Activated naive CD4-positive, alpha-beta T cell treated with anti-CD3 and anti-CD28 coated beads for 36 hours (primary cell): ENCODE measurements at regions not wholly inside any gene's neighbourhood (a gene's known extent, or its start where the extent isn't known, plus 50 kb on each side); places are given as distances from the start of the nearest gene placed in this dataset.
"Not testable (repeated sequence)": the region's sequence is repeated elsewhere in the genome, so short reads cannot be mapped to it uniquely, and the experiment has no call there.

ENCODE experiments used
- CTCF ChIA-PET: fragments of 350-600 bp; sonication (Branson Sonifier 250); formaldehyde crosslinking; loops from one replicate; lab custom pipeline; 2021; ENCODE audit warnings: antibody characterized with exemption; lab: Charles Lee
- DNase-seq: peaks from one replicate; pipeline ENCODE4 v3.0.0-alpha.2; 2020
- H3K27ac Mint-ChIP-seq: one replicate; pipeline ENCODE4 v1.8.0; 2021; ENCODE audit warnings: mild to moderate bottlenecking, mixed read lengths
- H3K27me3 Mint-ChIP-seq: one replicate; pipeline ENCODE4 v1.8.0; 2021; ENCODE audit warnings: low read depth, mixed read lengths
- H3K36me3 Mint-ChIP-seq: one replicate; pipeline ENCODE4 v1.8.0; 2021; ENCODE audit warnings: low read depth, mixed read lengths
- H3K4me1 Mint-ChIP-seq: one replicate; pipeline ENCODE4 v1.8.0; 2021; ENCODE audit warnings: low read depth, mixed read lengths
- H3K4me3 Mint-ChIP-seq: one replicate; pipeline ENCODE4 v1.8.0; 2021; ENCODE audit warnings: mild to moderate bottlenecking, moderate library complexity, mixed read lengths
- H3K9me3 Mint-ChIP-seq: one replicate; pipeline ENCODE4 v1.8.0; 2021; ENCODE audit warnings: mixed read lengths
- intact Hi-C: fragments of 100-400 bp; cut with micrococcal nuclease; formaldehyde crosslinking; loops from one replicate; pipeline ENCODE4 v1.15.1; 2023

- Mint-ChIP-seq H3K4me3 (no peak overlapping the region), H3K9me3 (no peaks in the 10 kb centered on the region), H3K27ac (no peak overlapping the region), H3K4me1 (no peaks in the 10 kb centered on the region), H3K27me3 (peaks cover 38% of the 10 kb centered on the region), H3K36me3 (no peaks in the 10 kb centered on the region)
- intact Hi-C loops: no loop called here
- no peak for DNase-seq
- CTCF ChIA-PET: no interaction called here
These were observed 130.1 kb upstream of the PRR20G start for GRCh38 chr3:127417709-127418559.

GRCh38 chr3:127413871-127414270 lies 126.0 kb upstream of the PRR20G start:
- CTCF ChIA-PET: no interaction called here
- no peaks in the 10 kb centered on the region for H3K36me3 Mint-ChIP-seq
- H3K9me3 Mint-ChIP-seq: no peaks in the 10 kb centered on the region
- H3K4me3 Mint-ChIP-seq: no peak overlapping the region
- no peak for DNase-seq
- intact Hi-C loops: no loop called here
- H3K4me1 Mint-ChIP-seq: no peaks in the 10 kb centered on the region
- no peak overlapping the region for H3K27ac Mint-ChIP-seq
- peaks cover 35% of the 10 kb centered on the region for H3K27me3 Mint-ChIP-seq

- Mint-ChIP-seq H3K9me3 (no peaks in the 10 kb centered on the region), H3K27ac (no peak overlapping the region), H3K36me3 (no peaks in the 10 kb centered on the region), H3K27me3 (peaks cover 35% of the 10 kb centered on the region), H3K4me1 (no peaks in the 10 kb centered on the region), H3K4me3 (no peak overlapping the region)
- CTCF ChIA-PET: no interaction called here
- intact Hi-C loops: no loop called here
- no peak for DNase-seq
These were observed 125.5 kb upstream of the PRR20G start for GRCh38 chr3:127413318-127413673.

GRCh38 chr3:127412578-127413317 lies 124.9 kb upstream of the PRR20G start:
- H3K4me1 Mint-ChIP-seq: no peaks in the 10 kb centered on the region
- no peaks in the 10 kb centered on the region for H3K36me3 Mint-ChIP-seq
- H3K9me3 Mint-ChIP-seq: no peaks in the 10 kb centered on the region
- H3K27ac Mint-ChIP-seq: no peak overlapping the region
- peaks cover 30% of the 10 kb centered on the region for H3K27me3 Mint-ChIP-seq
- intact Hi-C loops: no loop called here
- H3K4me3 Mint-ChIP-seq: no peak overlapping the region
- CTCF ChIA-PET: no interaction called here
- DNase-seq: no peak

- intact Hi-C loops, DNase-seq, H3K4me1 Mint-ChIP-seq, H3K36me3 Mint-ChIP-seq, H3K27ac Mint-ChIP-seq, H3K9me3 Mint-ChIP-seq, H3K4me3 Mint-ChIP-seq: not testable (repeated sequence)
- peaks cover 27% of the 10 kb centered on the region for H3K27me3 Mint-ChIP-seq
- CTCF ChIA-PET: interaction anchor here (0.6 kb wide), 1 partner anchor 92 kb away, joined by 5 read pairs; no protein-coding TSS in a partner anchor
These were observed 124.0 kb upstream of the PRR20G start for GRCh38 chr3:127411875-127412274.

- CTCF ChIA-PET: interaction anchor here (0.6 kb wide), 1 partner anchor 91 kb away, joined by 5 read pairs; no protein-coding TSS in a partner anchor
- Mint-ChIP-seq H3K36me3 (no peaks in the 10 kb centered on the region), H3K9me3 (no peaks in the 10 kb centered on the region), H3K27me3 (peaks cover 30% of the 10 kb centered on the region), H3K4me3 (no peak overlapping the region), H3K4me1 (no peaks in the 10 kb centered on the region), H3K27ac (no peak overlapping the region)
- intact Hi-C loops: no loop called here
- DNase-seq: no peak
These were observed 123.4 kb upstream of the PRR20G start for GRCh38 chr3:127411083-127411727.

- no peaks in the 10 kb centered on the region for H3K4me1 Mint-ChIP-seq
- H3K36me3 Mint-ChIP-seq: no peaks in the 10 kb centered on the region
- H3K9me3 Mint-ChIP-seq: no peaks in the 10 kb centered on the region
- DNase-seq: no peak
- no peak overlapping the region for H3K4me3 Mint-ChIP-seq
- peaks cover 31% of the 10 kb centered on the region for H3K27me3 Mint-ChIP-seq
- intact Hi-C loops: no loop called here
- CTCF ChIA-PET: interaction anchor here (1.1 kb wide), 1 partner anchor 28 kb away, joined by 3 read pairs; no protein-coding TSS in a partner anchor
- no peak overlapping the region for H3K27ac Mint-ChIP-seq
These were observed 122.8 kb upstream of the PRR20G start for GRCh38 chr3:127410678-127411077.

GRCh38 chr3:127410137-127410488 lies 122.3 kb upstream of the PRR20G start:
- no peaks in the 10 kb centered on the region for H3K4me1 Mint-ChIP-seq
- peaks cover 29% of the 10 kb centered on the region for H3K27me3 Mint-ChIP-seq
- intact Hi-C loops: no loop called here
- no peak overlapping the region for H3K4me3 Mint-ChIP-seq
- no peak overlapping the region for H3K27ac Mint-ChIP-seq
- H3K9me3 Mint-ChIP-seq: no peaks in the 10 kb centered on the region
- CTCF ChIA-PET: interaction anchor here (1.1 kb wide), 1 partner anchor 28 kb away, joined by 3 read pairs; no protein-coding TSS in a partner anchor
- no peaks in the 10 kb centered on the region for H3K36me3 Mint-ChIP-seq
- no peak for DNase-seq

- Mint-ChIP-seq H3K36me3 (no peaks in the 10 kb centered on the region), H3K27me3 (peaks cover 26% of the 10 kb centered on the region), H3K9me3 (no peaks in the 10 kb centered on the region), H3K4me3 (no peak overlapping the region), H3K27ac (no peak overlapping the region), H3K4me1 (no peaks in the 10 kb centered on the region)
- CTCF ChIA-PET: interaction anchor here (1.1 kb wide), 1 partner anchor 27 kb away, joined by 3 read pairs; no protein-coding TSS in a partner anchor
- intact Hi-C loops: no loop called here
- no peak for DNase-seq
These were observed 121.7 kb upstream of the PRR20G start for GRCh38 chr3:127409421-127410136.

- Mint-ChIP-seq H3K36me3 (no peaks in the 10 kb centered on the region), H3K27me3 (peaks cover 24% of the 10 kb centered on the region), H3K4me1 (no peaks in the 10 kb centered on the region), H3K4me3 (no peak overlapping the region), H3K27ac (no peak overlapping the region), H3K9me3 (no peaks in the 10 kb centered on the region)
- no peak for DNase-seq
- CTCF ChIA-PET: no interaction called here
- intact Hi-C loops: no loop called here
These were observed 121.0 kb upstream of the PRR20G start for GRCh38 chr3:127408684-127409420.

GRCh38 chr3:127408022-127408683 lies 120.3 kb upstream of the PRR20G start:
- DNase-seq: no peak
- Mint-ChIP-seq H3K4me3 (no peak overlapping the region), H3K36me3 (no peaks in the 10 kb centered on the region), H3K4me1 (no peaks in the 10 kb centered on the region), H3K27me3 (peaks cover 17% of the 10 kb centered on the region), H3K27ac (no peak overlapping the region), H3K9me3 (no peaks in the 10 kb centered on the region)
- intact Hi-C loops: no loop called here
- CTCF ChIA-PET: no interaction called here
